ENCODE measurements at regions not wholly inside any gene's neighbourhood (a gene's known extent, or its start where the extent isn't known, plus 50 kb on each side); places are given as distances from the start of the nearest gene placed in this dataset.

DNA sequence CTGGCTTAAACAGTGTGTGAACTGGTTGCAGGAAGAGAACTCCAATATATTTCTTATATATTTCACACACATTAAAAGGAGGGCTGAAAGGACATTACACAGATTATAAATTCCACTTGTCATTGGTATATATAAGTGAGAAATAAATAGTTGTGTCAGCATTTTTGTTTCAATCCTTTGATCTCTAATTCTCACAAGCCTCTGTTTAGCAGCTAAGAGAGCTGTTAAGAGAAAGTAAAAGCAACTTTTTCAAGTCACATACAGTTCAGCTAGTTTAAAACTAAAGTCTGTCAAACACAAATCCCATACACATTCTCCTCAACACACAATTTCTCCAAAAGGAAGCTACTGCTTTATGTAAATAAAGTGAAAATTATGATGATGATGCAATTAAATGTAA lies 70.5 kb upstream of the CCDC39 start:
- H3K4ac ChIP-seq (ENCODE audit: low read depth, low read length), result no peak overlapping the region
- no peak overlapping the region for H3K56ac ChIP-seq (ENCODE audit: insufficient read length, low read depth, low read length)
- no peak overlapping the region for H2AK5ac ChIP-seq (ENCODE audit: insufficient read length, low read length)
- H3T11ph ChIP-seq (ENCODE audit: low read length), result no peak overlapping the region
- H4K5ac ChIP-seq (ENCODE audit: insufficient read length, low read depth, low read length), result no peak overlapping the region
- H3K79me2 ChIP-seq (ENCODE audit: insufficient read depth, low read length), result no peaks in the 10 kb centered on the region
- H3K79me1 ChIP-seq (ENCODE audit: insufficient read depth, low read depth, low read length, poor library complexity, severe bottlenecking), result no peaks in the 10 kb centered on the region
- H2BK5ac ChIP-seq (ENCODE audit: insufficient read length, low read length), result no peak overlapping the region
- no peak overlapping the region for H3K9ac ChIP-seq (ENCODE audit: extremely low read depth, insufficient read length, low read length)
- no peak overlapping the region for H3K23ac ChIP-seq (ENCODE audit: insufficient read length, low read depth, low read length)
- Mint-ChIP-seq H3K27me3 (ENCODE audit: low read depth) (no peaks in the 10 kb centered on the region), H3K36me3 (ENCODE audit: insufficient read depth in 1 of 3, low read depth in 3 of 3) (no peaks in the 10 kb centered on the region), H3K27ac (peak overlapping the region in 1 of 3 experiments; percentile 48; a peak in 1 of 7 replicates), H3K9me3 (no peaks in the 10 kb centered on the region), H3K4me1 (peaks cover 21 to 33% of the 10 kb centered on the region in 2 experiments), H3K4me3 (no peak overlapping the region; a peak in 1 of 5 replicates)
- DNase-seq, result no peak
- no peak overlapping the region for H4K8ac ChIP-seq (replicated peaks; ENCODE audit: insufficient read length, low read depth, low read length)
- no peak overlapping the region for H3K14ac ChIP-seq (ENCODE audit: insufficient read depth, low read length)
- TF ChIP-seq, protein P1, sequence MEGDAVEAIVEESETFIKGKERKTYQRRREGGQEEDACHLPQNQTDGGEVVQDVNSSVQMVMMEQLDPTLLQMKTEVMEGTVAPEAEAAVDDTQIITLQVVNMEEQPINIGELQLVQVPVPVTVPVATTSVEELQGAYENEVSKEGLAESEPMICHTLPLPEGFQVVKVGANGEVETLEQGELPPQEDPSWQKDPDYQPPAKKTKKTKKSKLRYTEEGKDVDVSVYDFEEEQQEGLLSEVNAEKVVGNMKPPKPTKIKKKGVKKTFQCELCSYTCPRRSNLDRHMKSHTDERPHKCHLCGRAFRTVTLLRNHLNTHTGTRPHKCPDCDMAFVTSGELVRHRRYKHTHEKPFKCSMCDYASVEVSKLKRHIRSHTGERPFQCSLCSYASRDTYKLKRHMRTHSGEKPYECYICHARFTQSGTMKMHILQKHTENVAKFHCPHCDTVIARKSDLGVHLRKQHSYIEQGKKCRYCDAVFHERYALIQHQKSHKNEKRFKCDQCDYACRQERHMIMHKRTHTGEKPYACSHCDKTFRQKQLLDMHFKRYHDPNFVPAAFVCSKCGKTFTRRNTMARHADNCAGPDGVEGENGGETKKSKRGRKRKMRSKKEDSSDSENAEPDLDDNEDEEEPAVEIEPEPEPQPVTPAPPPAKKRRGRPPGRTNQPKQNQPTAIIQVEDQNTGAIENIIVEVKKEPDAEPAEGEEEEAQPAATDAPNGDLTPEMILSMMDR (conservative IDR thresholded peaks at IDR 0.05), result no peak
- H4K20me1 ChIP-seq (ENCODE audit: control insufficient read depth, insufficient read depth, insufficient read length), result no peaks in the 10 kb centered on the region
- H3K27ac ChIP-seq (ENCODE audit: insufficient read length, low read depth, low read length), result no peak overlapping the region
- no peak overlapping the region for H3K18ac ChIP-seq (ENCODE audit: insufficient read length, low read depth, low read length)
- no peak overlapping the region for H4K91ac ChIP-seq (ENCODE audit: insufficient read length, low read depth, low read length)
- H2BK12ac ChIP-seq (ENCODE audit: insufficient read length, low read depth, low read length), result no peak overlapping the region
- no peak overlapping the region for H2BK15ac ChIP-seq (ENCODE audit: low read depth, low read length)
- no peak overlapping the region for H2BK120ac ChIP-seq (ENCODE audit: low read depth, low read length, poor library complexity, severe bottlenecking)
- no peak overlapping the region for H3K4me2 ChIP-seq (ENCODE audit: insufficient read depth, insufficient read length, low read length)
- 0 out of 2 replicates have a peak, but pooled peaks cover 2% of the 10 kb centered on the region for H3K4me1 ChIP-seq (ENCODE audit: insufficient read depth, low read length)
- H3K9me3 ChIP-seq (ENCODE audit: control insufficient read depth, low read depth, low read length), result no peaks in the 10 kb centered on the region
- no peaks in the 10 kb centered on the region for H3K23me2 ChIP-seq (ENCODE audit: insufficient read length, low read depth, low read length, poor library complexity, severe bottlenecking)
- H3K27me3 ChIP-seq (ENCODE audit: insufficient read depth, low read length), result no peaks in the 10 kb centered on the region
- H2BK20ac ChIP-seq (ENCODE audit: low read depth, low read length, poor library complexity, severe bottlenecking), result no peak overlapping the region
- no peak overlapping the region for H2AFZ ChIP-seq (ENCODE audit: low read length)
